AG04450 (cell line): ENCODE measurements at regions not wholly inside any gene's neighbourhood (a gene's known extent, or its start where the extent isn't known, plus 50 kb on each side); places are given as distances from the start of the nearest gene placed in this dataset.

Source experiments
- CTCF ChIA-PET: fragments of 300-600, 350-600 bp; formaldehyde crosslinking; extraction: SDS; loops from one replicate; lab custom pipeline; 2022; ENCODE audit warnings: antibody characterized with exemption, inconsistent platforms; lab: Charles Lee
- POLR2A ChIA-PET: fragments of 350-600 bp; formaldehyde crosslinking; extraction: SDS; loops from one replicate; lab custom pipeline; 2021; ENCODE audit warnings: antibody characterized with exemption, inconsistent platforms; lab: Yijun Ruan, JAX
- DNase-seq: peaks from one replicate; pipeline ENCODE4 v3.0.0-alpha.2; 2011; ENCODE audit warnings: low read depth, low spot score
- H3K27ac ChIP-seq: one replicate; pipeline ENCODE4 v1.5.1; 2012; ENCODE audit warnings: low read depth, low read length, control low read depth
- H3K27me3 ChIP-seq: one replicate; pipeline ENCODE4 v1.6.0; 2012; ENCODE audit warnings: low read length; ENCODE audit not compliant: control insufficient read depth, insufficient read depth
- H3K4me3 ChIP-seq: 2 replicates; pipeline ENCODE4 v1.5.1; 2011; ENCODE audit warnings: mild to moderate bottlenecking, low read depth, low read length, control low read depth
- H3K9me3 ChIP-seq: 2 replicates; pipeline ENCODE4 v1.5.1; 2012; ENCODE audit warnings: low read length; ENCODE audit not compliant: control insufficient read depth, insufficient read depth
- TF ChIP-seq, protein P1 (sequence below): IDR thresholded peaks from 2 replicates; pipeline ENCODE4 v1.5.1; 2011; ENCODE audit warnings: low read depth, low read length, control low read depth, inconsistent platforms

DNA sequence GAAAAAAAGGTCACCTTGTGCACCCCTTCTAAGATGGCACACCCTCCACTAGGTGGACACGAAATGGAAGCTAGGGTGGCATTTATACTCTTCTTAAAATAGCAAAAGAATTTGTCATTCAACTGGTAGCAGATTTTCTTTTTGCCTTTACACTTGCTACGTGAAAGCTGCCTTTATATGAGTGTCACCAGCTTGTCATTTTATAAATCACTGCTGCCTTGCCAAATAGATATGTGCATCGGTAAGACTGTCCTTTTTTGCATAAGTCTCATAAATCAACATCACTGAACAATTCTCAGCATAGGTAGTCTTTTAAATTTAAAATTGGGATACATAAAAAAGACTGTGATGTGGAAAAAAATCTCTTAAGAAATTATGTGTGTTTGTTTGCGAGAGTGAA, 764.1 kb downstream of the TDRD15 start:
- DNase-seq = no peak
- CTCF ChIA-PET = no interaction called here
- no peak overlapping the region for H3K4me3 ChIP-seq
- H3K27ac ChIP-seq = no peak overlapping the region
- H3K9me3 ChIP-seq = no peaks in the 10 kb centered on the region
- TF ChIP-seq, protein P1, sequence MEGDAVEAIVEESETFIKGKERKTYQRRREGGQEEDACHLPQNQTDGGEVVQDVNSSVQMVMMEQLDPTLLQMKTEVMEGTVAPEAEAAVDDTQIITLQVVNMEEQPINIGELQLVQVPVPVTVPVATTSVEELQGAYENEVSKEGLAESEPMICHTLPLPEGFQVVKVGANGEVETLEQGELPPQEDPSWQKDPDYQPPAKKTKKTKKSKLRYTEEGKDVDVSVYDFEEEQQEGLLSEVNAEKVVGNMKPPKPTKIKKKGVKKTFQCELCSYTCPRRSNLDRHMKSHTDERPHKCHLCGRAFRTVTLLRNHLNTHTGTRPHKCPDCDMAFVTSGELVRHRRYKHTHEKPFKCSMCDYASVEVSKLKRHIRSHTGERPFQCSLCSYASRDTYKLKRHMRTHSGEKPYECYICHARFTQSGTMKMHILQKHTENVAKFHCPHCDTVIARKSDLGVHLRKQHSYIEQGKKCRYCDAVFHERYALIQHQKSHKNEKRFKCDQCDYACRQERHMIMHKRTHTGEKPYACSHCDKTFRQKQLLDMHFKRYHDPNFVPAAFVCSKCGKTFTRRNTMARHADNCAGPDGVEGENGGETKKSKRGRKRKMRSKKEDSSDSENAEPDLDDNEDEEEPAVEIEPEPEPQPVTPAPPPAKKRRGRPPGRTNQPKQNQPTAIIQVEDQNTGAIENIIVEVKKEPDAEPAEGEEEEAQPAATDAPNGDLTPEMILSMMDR = no peak
- H3K27me3 ChIP-seq = no peaks in the 10 kb centered on the region
- POLR2A ChIA-PET = no interaction called here

DNA sequence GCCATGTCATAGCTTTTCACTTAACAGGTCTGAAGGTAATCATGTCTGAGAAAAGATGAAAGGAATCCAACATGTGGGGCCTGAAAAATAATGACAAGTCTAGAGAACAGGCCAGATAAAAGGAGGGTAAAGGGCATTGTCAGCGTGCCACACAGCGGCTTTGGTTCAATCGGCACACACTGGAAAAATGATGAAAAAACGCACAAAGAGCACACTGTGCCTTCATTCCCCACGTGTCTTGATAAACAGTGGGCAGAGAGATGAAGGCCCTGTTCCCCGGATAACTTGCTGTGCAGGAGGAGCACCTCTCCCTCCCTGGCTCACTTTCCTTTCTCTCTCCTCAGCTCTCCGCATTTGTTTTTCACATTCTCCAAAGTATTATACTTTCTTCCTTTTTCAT, 766.3 kb downstream of the TDRD15 start:
- no peak overlapping the region for H3K27ac ChIP-seq
- no peak for DNase-seq
- H3K27me3 ChIP-seq = no peaks in the 10 kb centered on the region
- CTCF ChIA-PET = no interaction called here
- POLR2A ChIA-PET = no interaction called here
- no peak overlapping the region for H3K4me3 ChIP-seq
- no peaks in the 10 kb centered on the region for H3K9me3 ChIP-seq
- TF ChIP-seq, protein P1 = no peak

DNA sequence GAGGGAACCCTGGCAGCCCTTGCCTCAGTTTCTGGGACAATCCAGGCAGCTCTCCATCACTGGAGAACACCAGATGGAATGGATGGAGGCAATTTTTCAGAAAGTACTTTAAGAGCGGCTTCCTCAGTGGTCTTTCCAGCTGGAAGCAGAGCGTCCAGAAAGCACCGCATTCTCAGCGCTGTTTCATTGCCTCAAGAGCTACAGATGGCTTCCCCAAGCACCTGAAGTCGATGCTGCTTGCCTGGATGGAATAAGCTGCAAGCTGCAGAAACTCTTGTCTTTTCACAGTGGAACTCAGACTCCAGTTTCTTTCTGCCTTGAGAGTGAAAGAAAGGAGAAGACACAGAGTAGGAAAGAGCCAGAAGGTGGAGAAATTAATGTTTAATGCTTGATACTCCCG, 766.9 kb downstream of the TDRD15 start:
- Histone ChIP-seq H3K27ac (no peak overlapping the region), H3K4me3 (no peak overlapping the region), H3K9me3 (no peaks in the 10 kb centered on the region), H3K27me3 (no peaks in the 10 kb centered on the region)
- TF ChIP-seq, protein P1 = no peak
- ChIA-PET CTCF (no interaction called here), POLR2A (no interaction called here)
- no peak for DNase-seq

DNA sequence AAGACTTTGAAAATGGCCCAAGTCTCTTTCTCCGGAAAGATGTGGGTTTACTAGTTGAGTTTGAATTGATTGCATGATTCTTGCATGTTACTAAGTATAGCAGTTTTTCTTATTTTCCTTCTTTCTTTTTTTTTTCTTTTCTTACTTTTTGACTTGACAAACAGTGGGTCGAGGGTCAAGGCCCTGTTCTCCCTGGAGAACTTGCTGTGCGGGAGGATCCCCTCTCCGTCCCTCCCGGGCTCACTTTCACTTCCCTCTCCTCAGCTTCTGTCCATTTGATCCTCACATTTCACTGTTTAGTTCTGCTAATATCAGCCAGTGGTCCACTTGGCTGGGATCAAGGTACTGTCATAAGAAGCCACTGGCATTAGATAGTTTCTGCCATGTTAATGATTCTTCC, 767.4 kb downstream of the TDRD15 start:
- CTCF ChIA-PET = no interaction called here
- H3K27ac ChIP-seq = no peak overlapping the region
- DNase-seq = no peak
- no peaks in the 10 kb centered on the region for H3K27me3 ChIP-seq
- H3K4me3 ChIP-seq = no peak overlapping the region
- TF ChIP-seq, protein P1 = no peak
- no peaks in the 10 kb centered on the region for H3K9me3 ChIP-seq
- POLR2A ChIA-PET = no interaction called here

DNA sequence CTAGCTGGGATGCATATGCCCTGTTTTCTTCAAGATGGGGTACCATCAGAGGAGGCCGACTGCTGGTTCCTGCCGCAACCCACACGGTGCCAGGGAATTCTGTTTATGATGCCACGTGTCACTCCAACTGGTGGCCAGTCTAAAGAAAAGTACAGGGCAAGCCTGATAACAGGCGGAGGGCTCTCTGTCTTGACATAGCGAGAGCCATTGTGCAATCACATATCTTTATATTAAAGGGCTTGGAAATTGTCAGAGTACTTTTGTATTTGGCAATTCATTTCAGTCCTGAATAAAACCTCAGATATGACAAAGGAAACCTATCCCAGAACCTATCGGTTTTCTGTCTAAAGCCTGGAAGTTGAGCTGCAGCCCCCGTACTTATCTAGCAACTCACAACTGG, 768.4 kb downstream of the TDRD15 start:
- Histone ChIP-seq H3K9me3 (no peaks in the 10 kb centered on the region), H3K27me3 (no peaks in the 10 kb centered on the region), H3K27ac (no peak overlapping the region), H3K4me3 (no peak overlapping the region)
- ChIA-PET CTCF (interaction anchor here (0.7 kb wide), 1 partner anchor 171 kb away, joined by 3 read pairs; no protein-coding TSS in a partner anchor), POLR2A (no interaction called here)
- TF ChIP-seq, protein P1 = no peak
- DNase-seq = no peak
